HT-29 (cell line): ENCODE measurements at regions not wholly inside any gene's neighbourhood (a gene's known extent, or its start where the extent isn't known, plus 50 kb on each side); places are given as distances from the start of the nearest gene placed in this dataset.
"Not testable (repeated sequence)": the region's sequence is repeated elsewhere in the genome, so short reads cannot be mapped to it uniquely, and the experiment has no call there.

Source experiments
- DNase-seq: peaks from one replicate; pipeline ENCODE4 v3.0.0-alpha.2; 2015; ENCODE audit warnings: low spot score

GRCh38 chr2:242001853-242002252 is 132.3 kb downstream of the RTP5 start:
- no peak for DNase-seq

GRCh38 chr2:242002944-242003343 is 133.4 kb downstream of the RTP5 start:
- no peak for DNase-seq

- no peak for DNase-seq
These were observed 134.8 kb downstream of the RTP5 start for GRCh38 chr2:242004223-242004901.

GRCh38 chr2:242004902-242005230 is 135.3 kb downstream of the RTP5 start:
- no peak for DNase-seq

GRCh38 chr2:242006091-242006634 is 136.6 kb downstream of the RTP5 start:
- not testable (repeated sequence) for DNase-seq

- DNase-seq: not testable (repeated sequence)
These were observed 139.4 kb downstream of the RTP5 start for GRCh38 chr2:242008908-242009307.

- not testable (repeated sequence) for DNase-seq
These were observed 140.3 kb downstream of the RTP5 start for GRCh38 chr2:242009846-242010245.

GRCh38 chr2:242010252-242011166 is 141.0 kb downstream of the RTP5 start:
- DNase-seq: peak; percentile 1

- DNase-seq: no peak
These were observed 141.6 kb downstream of the RTP5 start for GRCh38 chr2:242011167-242011513.

GRCh38 chr2:242011516-242011915 is 142.0 kb downstream of the RTP5 start:
- no peak for DNase-seq

- no peak for DNase-seq
These were observed 142.6 kb downstream of the RTP5 start for GRCh38 chr2:242011991-242012764.

GRCh38 chr2:242012956-242013764 is 143.6 kb downstream of the RTP5 start:
- no peak for DNase-seq

GRCh38 chr2:242013771-242014170 is 144.2 kb downstream of the RTP5 start:
- DNase-seq: no peak

GRCh38 chr2:242015108-242016065 is 145.9 kb downstream of the RTP5 start:
- DNase-seq: no peak

GRCh38 chr2:242017086-242017485 is 147.6 kb downstream of the RTP5 start:
- DNase-seq: no peak

GRCh38 chr2:242018416-242018815 is 148.9 kb downstream of the RTP5 start:
- not testable (repeated sequence) for DNase-seq

- no peak for DNase-seq
These were observed 149.8 kb downstream of the RTP5 start for GRCh38 chr2:242019344-242019743.

- DNase-seq: peak; percentile 2
These were observed 150.9 kb downstream of the RTP5 start for GRCh38 chr2:242020196-242021004.
